ENCODE measurements at regions not wholly inside any gene's neighbourhood (a gene's known extent, or its start where the extent isn't known, plus 50 kb on each side); places are given as distances from the start of the nearest gene placed in this dataset.

GRCh38 chr2:21821672-21822227 is 698.0 kb downstream of the TDRD15 start:
- TF ChIP-seq EZH2 (IDR thresholded peaks at IDR 0.05; ENCODE audit: borderline replicate concordance, low read depth, low read length, severe bottlenecking) (no peak), CTCF (IDR thresholded peaks at IDR 0.05; ENCODE audit: borderline replicate concordance, extremely low read depth, low read length, poor library complexity, severe bottlenecking) (no peak)

Measured in DND-41 (cell line).